Activated CD4-positive, alpha-beta T cell treated with anti-CD3 and anti-CD28 coated beads, Interleukin-2, amount 50 U/mL, for 24 hours (primary cell): ENCODE measurements at regions not wholly inside any gene's neighbourhood (a gene's known extent, or its start where the extent isn't known, plus 50 kb on each side); places are given as distances from the start of the nearest gene placed in this dataset.
"Not testable (repeated sequence)": the region's sequence is repeated elsewhere in the genome, so short reads cannot be mapped to it uniquely, and the experiment has no call there.

Experiments used
- DNase-seq, 2 donors: peaks; one replicate each; pipeline ENCODE4 v3.0.0-alpha.2; 2020; ENCODE audit warnings: low read depth in 1 of 2, low spot score in 1 of 2

DNA sequence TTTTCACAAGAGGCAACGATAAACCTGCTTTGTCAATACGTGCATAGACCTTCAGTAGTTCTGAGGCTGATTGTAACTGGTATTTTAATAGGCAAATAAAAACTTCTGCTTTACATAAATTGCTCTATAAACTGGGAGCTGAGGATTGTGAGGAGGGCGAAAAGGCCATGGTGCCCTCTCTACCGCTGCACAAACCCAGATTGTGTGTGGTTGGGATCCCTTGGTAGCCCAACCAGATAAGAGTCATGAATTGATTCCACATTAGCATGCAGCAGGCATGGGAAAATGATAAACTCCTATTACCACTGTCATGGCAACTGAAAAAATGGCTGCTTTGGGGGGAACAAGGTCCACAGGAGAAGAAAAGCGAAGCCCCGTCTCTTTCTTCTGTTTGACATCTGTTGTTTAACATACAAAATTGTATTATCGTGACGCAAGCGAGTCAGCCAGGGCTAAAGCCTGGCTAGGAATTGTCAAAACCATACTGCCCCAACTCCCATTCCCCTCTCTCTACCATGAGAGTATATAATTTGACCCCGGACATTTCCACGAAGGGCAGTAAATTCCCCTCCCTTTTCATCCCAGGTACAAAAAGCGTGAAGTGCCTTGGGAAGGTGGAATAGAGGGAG is 157.8 kb upstream of the SALL4 start:
- DNase-seq, result no peak

- DNase-seq, result no peak
These were observed 156.8 kb upstream of the SALL4 start for GRCh38 chr20:51959066-51959542.

DNA sequence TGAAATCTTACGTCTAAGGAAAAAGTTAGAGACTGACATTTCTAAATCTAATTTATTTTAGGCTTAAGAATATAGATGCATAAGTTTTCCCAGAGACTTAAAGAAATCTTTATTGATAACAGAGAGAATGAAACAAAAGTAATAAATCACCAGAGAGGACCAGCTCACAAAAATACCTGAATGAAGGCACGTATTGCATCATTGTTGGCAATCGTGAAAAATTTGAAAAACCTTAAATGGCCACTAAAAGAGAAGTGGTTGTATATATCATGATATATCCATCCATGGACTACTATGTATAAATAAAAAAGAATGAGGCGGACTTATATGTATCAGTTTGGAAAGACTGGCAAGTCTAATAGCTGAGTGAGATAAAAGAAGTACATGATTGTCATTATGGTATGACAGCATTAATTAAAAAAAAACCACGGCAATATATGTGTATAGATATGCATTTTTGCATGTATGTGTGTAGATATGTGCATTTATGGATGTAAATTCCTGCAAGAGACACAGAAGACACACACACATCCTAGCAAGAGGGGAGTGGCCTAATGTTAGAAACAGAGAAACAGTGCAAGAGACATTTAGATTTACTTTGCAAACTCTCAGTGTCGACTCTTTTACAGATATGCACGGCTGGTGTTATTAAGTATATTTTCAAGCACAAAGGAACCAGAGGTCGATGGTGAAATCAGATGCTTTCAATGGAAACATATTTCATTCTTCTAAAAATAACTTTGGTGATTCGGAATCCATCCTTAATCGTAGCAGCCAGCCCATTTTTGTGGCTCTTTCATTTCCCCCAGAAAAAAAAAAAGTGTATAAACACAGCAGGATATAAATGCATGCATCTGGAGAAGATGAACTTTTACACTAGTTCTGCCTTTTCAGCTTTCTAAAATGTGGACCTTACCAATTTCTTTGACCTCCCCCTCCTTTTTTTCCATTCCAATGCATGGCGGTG is 156.1 kb upstream of the SALL4 start:
- DNase-seq, result no peak

- DNase-seq, result no peak
These were observed 153.4 kb upstream of the SALL4 start for GRCh38 chr20:51955756-51956155.

DNA sequence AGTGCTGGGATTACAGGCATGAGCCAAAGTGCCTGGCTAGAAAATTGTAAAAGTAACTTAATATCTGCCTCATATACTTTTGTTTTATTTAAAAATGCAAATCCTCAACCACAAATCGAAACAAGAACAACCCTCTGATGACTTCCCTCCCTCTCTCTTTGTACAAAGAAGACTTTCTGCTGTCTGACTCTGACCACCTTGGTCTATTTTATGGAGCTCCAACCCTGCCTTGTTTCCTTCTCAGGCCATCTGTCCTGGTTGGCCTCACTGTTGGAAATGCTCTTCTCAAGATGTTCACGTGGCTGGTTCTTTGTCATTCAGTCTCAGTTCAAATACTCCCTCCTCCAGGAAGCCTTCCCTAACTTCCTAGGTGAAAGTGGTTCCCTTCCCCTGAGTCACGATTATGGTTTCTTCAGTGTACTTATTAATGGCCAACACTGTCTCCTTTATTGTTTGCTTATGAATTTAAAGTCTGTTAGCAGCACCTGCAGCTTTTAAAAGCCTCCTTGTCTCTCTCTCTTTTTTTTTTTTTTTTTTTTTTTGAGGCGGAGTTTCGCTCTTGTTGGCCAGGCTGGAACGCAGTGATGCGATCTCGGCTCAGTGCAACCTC is 151.5 kb upstream of the SALL4 start:
- DNase-seq, result no peak

DNA sequence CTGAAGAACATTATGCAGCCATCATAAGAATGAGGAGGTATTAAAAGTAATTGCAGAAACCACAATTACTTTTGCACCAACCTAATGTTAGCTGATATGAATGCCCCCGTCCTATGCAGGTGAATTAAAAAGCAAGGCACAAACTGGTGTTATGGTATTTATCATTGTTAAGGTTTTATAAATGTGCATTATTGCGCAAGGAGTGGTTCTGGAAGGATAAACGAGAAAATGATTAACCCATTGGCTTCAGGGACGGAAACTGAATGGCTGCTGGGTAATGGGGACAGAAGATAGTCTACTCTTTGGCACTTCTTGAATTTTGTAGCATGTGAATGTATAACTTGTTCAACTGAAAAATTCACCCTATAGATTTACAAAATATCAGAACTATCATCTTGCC is 148.6 kb upstream of the SALL4 start:
- DNase-seq, result no peak

- DNase-seq, result no peak
These were observed 144.3 kb upstream of the SALL4 start for GRCh38 chr20:51946586-51946985.

GRCh38 chr20:51945881-51946280 is 143.6 kb upstream of the SALL4 start:
- DNase-seq, result no peak

- no peak for DNase-seq
These were observed 142.9 kb upstream of the SALL4 start for GRCh38 chr20:51945177-51945576.

DNA sequence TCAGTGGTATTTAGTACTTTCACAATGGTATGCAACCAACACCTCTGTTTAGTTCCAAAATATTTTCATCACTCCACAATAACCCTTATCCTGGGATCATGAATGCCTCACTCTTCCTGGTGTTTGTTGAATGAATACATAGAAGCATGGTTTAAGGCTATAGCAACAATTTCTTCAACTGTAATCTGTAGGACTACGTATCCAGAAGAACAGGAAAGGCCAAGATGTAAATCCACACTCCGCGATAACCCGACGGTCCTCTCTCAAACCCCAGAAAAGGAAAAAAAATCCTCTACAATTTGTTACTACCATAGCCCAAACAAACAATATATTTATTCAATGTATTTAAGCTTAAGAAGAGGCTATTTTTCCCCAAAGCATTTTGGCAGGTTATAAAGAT is 141.4 kb upstream of the SALL4 start:
- no peak for DNase-seq

- not testable (repeated sequence) for DNase-seq
These were observed 141.0 kb upstream of the SALL4 start for GRCh38 chr20:51943326-51943725.

- no peak for DNase-seq
These were observed 139.2 kb upstream of the SALL4 start for GRCh38 chr20:51941503-51941902.

DNA sequence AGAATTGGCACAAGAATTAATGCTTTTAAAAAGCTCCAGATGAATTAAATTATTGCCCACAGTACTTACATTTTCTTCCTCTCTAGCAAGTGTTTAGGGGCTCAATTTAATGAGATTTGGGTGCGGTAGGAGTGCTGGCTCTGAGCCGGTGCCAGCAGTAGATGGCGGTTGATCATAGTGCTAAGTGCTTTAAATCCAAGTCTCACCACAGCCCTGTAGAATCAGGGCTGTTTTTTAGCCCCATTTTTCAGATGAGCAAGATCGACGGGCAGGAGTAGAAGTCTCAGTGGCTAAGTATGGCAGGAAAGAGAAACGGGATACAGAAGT is 136.9 kb upstream of the SALL4 start:
- DNase-seq, result no peak

DNA sequence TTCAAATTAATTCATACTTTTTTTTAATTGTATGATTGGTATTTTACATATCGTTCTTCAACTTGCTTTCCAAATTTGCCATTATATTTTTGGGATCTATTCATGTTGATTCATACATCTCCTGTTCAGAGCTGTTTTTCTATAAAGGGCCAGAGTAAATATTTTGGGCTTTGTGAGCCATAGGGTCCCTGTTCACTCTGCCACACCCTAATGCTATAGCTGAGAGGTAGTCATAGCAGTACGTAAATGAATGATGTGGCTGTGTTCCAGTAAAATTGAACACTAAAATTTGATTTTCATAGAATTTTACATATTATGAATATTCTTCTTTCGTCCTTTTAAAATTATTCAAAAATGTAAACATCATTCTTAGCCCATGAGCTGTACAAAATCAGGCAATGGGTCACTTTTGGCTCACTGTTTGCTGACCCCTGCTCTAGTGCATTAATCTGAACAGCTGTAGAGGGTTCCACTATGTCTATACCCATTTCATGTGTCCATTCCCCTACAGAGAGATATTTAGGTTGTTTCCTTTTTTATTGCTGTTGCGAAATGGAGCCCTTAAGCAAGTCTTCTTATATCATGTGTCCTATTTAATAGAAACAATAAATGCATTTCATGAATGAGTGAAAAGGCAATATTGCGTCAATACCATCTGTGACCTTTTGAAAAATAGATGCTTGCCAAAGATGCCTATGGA is 136.4 kb upstream of the SALL4 start:
- no peak for DNase-seq

DNA sequence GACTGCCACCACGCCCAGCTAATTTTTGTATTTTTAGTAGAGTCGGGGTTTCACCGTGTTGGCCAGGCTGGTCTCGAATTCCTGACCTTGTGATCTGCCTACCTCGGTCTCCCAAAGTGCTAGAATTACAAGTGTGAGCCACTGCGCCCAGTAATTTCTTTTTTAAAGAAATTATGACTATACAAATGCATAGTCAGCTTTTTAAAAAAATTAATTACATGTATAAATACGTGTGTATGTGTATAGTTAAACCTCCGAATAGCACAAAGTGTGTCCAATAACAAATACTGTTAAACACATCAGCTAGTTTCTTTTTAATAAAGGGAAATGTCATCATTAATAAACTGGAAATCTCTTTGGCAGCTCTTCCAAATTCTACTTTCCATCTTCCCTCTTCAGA is 135.5 kb upstream of the SALL4 start:
- no peak for DNase-seq

DNA sequence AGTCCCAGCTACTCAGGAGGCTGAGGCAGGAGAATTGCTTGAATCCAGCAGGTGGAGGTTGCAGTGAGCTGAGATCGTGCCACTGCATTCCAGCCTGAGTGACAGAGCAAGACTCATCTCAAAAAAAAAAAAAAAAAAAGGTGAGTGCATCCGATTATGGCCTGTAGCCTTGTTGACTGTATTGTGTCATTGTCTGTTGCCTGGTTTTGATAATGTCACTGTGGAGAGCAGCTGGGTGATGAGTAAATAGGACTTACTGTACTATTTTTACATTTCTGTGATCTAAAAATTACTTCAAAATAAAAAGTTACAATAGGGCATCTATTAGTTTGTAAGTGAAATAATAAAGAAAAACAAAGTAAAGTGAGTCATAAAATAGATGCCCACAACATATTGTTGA is 134.1 kb upstream of the SALL4 start:
- no peak for DNase-seq

GRCh38 chr20:51935003-51935358 is 132.7 kb upstream of the SALL4 start:
- DNase-seq, result no peak

- no peak for DNase-seq
These were observed 132.1 kb upstream of the SALL4 start for GRCh38 chr20:51934301-51935002.

- no peak for DNase-seq
These were observed 129.1 kb upstream of the SALL4 start for GRCh38 chr20:51931371-51931781.

GRCh38 chr20:51930775-51931174 is 128.5 kb upstream of the SALL4 start:
- no peak for DNase-seq

DNA sequence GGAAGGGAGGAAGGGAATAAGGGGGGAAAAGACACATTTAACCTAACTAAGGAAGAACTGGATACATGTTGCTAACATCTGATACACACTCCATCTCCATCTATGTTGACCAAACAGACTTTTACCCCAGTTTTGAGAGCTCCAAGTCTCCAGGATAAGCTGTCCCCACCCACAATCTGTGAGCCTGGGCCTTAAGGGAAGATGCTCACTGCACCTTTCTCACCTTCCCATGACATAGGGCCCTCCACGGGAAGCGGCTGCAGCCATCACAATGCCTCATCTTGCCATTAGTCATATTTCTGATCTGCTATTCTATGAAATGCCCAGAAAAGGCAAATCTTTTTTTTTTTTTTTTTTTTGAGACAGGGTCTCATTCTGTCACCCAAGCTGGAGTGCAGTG is 126.6 kb upstream of the SALL4 start:
- no peak for DNase-seq
